HAP-1 (cell line): ENCODE measurements at regions not wholly inside any gene's neighbourhood (a gene's known extent, or its start where the extent isn't known, plus 50 kb on each side); places are given as distances from the start of the nearest gene placed in this dataset.

Source experiments
- DNase-seq, 2 experiments: peaks; one replicate each; pipeline ENCODE4 v3.0.0-alpha.2; 2016 to 2020; ENCODE audit warnings: low spot score in 2 of 2
- H3K27me3 ChIP-seq: fragments of 250-450 bp; sonication (Bioruptor Pico); 2 replicates; pipeline ENCODE4 v1.5.1; 2020; ENCODE audit warnings: low read depth, mild to moderate bottlenecking, moderate library complexity
- H3K36me3 ChIP-seq: fragments of 250-450 bp; sonication (Bioruptor Pico); replicated peaks from 2 replicates; pipeline ENCODE4 v1.5.1; 2020; ENCODE audit warnings: mild to moderate bottlenecking
- H3K4me1 ChIP-seq: fragments of 250-450 bp; sonication (Bioruptor Pico); 2 replicates; pipeline ENCODE4 v1.5.1; 2020; ENCODE audit warnings: mild to moderate bottlenecking
- H3K4me3 ChIP-seq: fragments of 250-450 bp; sonication (Bioruptor Pico); 2 replicates; pipeline ENCODE4 v1.5.1; 2020; ENCODE audit warnings: mild to moderate bottlenecking, moderate library complexity
- H3K9me3 ChIP-seq: fragments of 250-450 bp; sonication (Bioruptor Pico); 2 replicates; pipeline ENCODE4 v1.5.1; 2020; ENCODE audit warnings: mild to moderate bottlenecking, moderate library complexity
- in situ Hi-C: fragments of 300-500 bp; cut with MboI; formaldehyde crosslinking; loops from 3 replicates; pipeline ENCODE4 v1.14.3; 2020; ENCODE audit warnings: low sequenced_read_pairs, inconsistent platforms, mixed read lengths

DNA sequence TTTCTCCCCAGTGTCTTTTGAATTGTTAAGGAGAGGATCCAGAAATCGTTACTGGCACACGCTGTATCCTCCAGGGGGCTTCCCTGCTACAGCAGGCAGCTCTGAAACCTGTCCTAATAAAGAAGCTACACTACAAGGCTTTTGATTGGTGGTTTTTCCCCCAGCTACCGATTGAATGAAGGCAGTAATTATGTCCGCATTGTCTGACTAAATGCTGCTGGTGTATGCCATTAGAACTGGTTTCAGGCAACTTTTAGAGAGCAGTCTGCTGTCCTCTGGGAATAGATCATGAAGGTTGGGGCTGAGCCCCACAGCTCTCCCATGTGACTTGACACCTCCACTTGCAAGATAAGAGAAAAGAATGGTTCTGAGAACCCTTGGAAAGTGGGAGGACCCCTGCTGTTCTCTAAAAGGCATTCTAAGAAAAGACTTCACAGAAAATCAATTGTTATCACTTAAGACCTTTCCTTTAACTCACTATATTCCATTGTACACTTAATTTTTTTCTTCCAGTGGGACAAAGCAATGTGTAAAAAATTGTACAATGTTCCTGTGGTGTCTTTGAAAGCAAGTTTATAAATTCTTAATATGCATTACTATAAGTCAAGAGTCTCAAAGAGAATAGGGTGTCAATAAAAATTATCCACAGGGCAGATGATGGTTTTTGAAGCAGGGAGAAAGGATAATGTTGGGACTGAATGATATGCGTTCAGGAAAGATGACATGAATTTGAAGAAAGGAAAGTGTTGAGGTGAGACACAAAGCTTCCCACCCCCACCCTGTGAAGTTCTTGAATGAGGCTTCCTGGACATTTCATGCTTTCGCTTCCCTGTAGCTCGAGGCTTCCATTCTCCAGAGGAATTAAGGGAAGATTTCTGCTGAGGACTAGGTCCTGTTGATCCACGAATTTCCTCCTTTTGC, 53.0 kb upstream of the DAZL start:
- peaks cover 46% of the 10 kb centered on the region for H3K4me1 ChIP-seq
- peak; percentile 89 to 99 for DNase-seq
- no peak overlapping the region for H3K4me3 ChIP-seq

DNA sequence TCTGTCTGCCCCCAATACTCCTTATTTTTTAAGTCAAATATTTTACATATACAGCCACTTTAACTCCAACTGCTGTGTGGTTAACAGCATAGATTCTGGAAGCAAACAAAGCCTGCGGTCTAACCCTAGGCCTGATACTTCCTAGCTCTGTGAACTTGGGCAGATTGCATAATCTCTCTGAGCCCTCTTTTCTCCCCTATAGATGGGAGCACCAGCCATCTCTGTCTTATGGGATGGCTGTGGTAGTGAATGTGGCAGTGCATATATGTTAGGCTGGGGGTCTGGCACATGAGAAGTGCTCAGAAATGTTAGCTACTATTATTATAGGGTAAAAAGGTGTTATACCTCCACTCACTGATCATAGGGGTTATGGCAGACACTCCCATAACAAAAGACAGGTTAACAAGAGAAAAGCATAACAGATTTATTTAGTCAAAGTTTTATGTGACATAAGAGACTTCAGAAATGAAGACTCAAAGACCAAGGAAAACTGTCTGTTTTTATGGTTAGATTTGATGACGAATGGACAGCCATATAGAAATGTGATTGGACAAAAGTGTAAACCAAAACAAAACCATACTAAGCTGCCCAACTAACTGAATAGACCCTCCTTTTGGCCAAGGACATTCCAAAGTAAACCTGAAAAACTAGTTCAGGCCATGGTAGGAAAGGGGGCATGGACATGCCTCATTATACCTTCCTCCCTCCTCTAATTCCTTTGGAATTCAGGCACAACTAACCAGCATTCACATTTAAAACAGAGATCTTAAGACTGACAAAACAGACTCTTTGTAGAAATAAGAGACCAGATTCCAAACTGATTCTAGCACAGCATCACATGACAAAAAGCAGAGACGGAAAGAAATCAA, 53.9 kb upstream of the DAZL start:
- DNase-seq, result peak in 1 of 2 experiments; percentile 81
- H3K27me3 ChIP-seq, result no peaks in the 10 kb centered on the region
- H3K36me3 ChIP-seq, result peaks cover 6% of the 10 kb centered on the region
- H3K9me3 ChIP-seq, result peaks cover 3% of the 10 kb centered on the region; the same call in 1 of the 2 replicates
- in situ Hi-C loops, result no loop called here
- peaks cover 54% of the 10 kb centered on the region for H3K4me1 ChIP-seq
- no peak overlapping the region for H3K4me3 ChIP-seq

More for the DNA sequence above, 53.0 kb upstream of the DAZL start:
- Histone ChIP-seq H3K27me3 (no peaks in the 10 kb centered on the region), H3K9me3 (peaks cover 3% of the 10 kb centered on the region; the same call in 1 of the 2 replicates), H3K36me3 (peaks cover 6% of the 10 kb centered on the region)
- in situ Hi-C loops, result no loop called here

DNA sequence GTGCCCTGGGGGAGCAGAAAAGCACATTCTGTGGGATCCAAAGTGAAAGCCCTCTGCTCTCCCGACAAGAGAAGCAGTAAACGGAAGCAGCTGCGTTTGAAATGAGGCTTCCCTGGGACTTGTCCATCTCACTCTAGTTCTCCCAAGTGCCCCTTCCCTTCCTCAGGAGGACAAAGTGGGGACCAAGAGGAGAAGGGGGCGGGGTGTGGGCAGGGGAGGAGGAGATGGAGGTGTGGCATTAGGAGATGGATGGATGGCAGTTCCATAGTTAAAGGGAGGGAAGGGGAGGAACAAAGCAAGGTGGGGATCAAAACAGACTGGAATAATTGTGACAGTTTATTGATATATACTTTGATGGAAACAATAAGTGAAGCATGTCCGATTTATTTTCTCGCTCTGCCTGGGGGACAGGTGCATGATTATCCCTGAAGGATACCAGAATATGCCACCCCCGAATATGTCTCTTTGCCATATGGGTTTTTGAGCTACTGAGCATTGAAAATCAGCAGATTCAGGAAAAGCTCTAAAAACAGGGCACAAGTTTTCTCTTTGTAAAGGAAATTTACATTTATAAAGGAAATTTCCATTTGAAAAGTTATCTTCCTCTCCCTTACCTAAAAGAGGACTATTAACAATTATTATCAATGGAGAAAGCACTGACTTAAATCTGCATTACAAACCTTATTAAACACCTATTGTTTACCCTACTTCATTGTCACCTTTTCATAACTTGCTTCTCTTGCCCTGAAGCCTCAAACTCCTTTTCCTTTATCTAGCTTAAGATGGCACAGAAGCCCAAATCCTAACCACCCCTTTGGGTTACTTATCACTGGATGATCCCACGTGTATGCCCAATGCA, 58.9 kb upstream of the DAZL start:
- Histone ChIP-seq H3K36me3 (peaks cover 17% of the 10 kb centered on the region), H3K4me3 (no peak overlapping the region), H3K9me3 (peaks cover 3% of the 10 kb centered on the region; the same call in 1 of the 2 replicates), H3K4me1 (peaks cover 60% of the 10 kb centered on the region), H3K27me3 (no peaks in the 10 kb centered on the region)
- in situ Hi-C loops, result no loop called here
- DNase-seq, result peak; percentile 87 to 99

DNA sequence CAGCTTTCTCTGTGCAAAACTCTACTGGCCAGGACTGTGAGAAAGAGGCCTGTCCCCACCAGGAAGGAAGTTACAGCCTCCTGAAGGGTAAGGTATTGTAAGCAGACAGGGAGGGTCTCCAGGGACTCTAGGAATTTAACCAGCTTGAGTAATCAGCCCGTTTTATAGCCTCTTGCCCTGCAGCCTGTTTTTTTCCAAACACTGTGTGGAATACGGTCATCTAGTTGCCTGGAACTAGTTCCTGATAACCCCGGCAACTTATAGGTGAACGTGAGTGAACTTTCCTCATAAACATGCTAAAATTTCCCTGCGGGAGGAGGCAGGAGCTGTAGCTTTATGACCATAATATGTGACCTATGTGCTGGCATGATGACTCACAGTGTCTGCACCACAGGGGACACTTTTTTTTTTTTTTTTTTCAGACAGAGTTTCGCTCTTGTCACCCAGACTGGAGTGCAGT, 60.1 kb upstream of the DAZL start:
- peak; percentile 77 to 95 for DNase-seq
- Histone ChIP-seq H3K9me3 (peaks cover 3% of the 10 kb centered on the region; the same call in 1 of the 2 replicates), H3K27me3 (no peaks in the 10 kb centered on the region), H3K4me3 (no peak overlapping the region), H3K4me1 (peaks cover 58% of the 10 kb centered on the region), H3K36me3 (peaks cover 20% of the 10 kb centered on the region)
- in situ Hi-C loops, result no loop called here

DNA sequence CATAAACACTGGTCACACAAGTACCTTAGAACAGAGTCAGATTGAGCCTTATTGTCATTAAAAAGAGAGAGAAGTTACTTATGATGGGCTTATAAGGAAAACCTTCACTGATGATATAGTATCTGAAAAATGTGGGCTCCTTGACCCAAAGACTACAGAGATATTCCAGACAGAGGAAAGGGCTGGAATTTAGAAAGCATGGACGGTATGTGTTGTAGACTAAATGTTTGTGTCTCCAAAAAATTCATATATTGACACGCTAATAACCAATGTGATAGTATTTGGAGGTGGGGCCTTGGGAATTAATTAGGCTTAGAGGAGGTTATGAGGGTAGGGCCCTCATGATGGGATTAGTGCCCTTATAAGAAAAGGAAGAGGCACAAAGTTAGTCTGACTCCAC, 61.0 kb upstream of the DAZL start:
- Histone ChIP-seq H3K4me3 (no peak overlapping the region), H3K9me3 (peaks cover 3% of the 10 kb centered on the region; the same call in 1 of the 2 replicates), H3K4me1 (peaks cover 58% of the 10 kb centered on the region), H3K36me3 (peaks cover 23% of the 10 kb centered on the region), H3K27me3 (no peaks in the 10 kb centered on the region)
- in situ Hi-C loops, result no loop called here
- no peak for DNase-seq

DNA sequence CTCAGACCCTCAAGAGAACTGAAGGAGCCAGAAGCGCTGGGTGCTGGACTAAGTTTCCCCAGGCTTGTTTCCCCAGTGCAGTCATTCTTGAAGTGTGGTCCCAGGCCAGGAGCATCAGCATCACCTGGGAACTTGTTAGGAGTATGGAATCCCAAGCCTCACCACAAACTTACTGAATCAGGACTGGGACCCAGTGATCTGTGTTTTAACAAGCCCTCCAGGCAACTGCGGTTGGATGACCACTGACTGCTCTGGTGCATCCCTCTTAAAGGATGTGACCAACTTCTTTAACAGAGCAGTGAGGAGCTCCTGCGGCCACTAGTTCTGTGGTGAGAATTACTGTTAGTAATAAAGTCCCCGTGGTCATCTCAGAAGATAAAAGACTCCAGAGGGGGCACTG, 62.4 kb upstream of the DAZL start:
- Histone ChIP-seq H3K9me3 (no peaks in the 10 kb centered on the region), H3K4me1 (peaks cover 71% of the 10 kb centered on the region), H3K36me3 (peaks cover 18% of the 10 kb centered on the region), H3K27me3 (no peaks in the 10 kb centered on the region), H3K4me3 (no peak overlapping the region)
- no peak for DNase-seq
- in situ Hi-C loops, result no loop called here

DNA sequence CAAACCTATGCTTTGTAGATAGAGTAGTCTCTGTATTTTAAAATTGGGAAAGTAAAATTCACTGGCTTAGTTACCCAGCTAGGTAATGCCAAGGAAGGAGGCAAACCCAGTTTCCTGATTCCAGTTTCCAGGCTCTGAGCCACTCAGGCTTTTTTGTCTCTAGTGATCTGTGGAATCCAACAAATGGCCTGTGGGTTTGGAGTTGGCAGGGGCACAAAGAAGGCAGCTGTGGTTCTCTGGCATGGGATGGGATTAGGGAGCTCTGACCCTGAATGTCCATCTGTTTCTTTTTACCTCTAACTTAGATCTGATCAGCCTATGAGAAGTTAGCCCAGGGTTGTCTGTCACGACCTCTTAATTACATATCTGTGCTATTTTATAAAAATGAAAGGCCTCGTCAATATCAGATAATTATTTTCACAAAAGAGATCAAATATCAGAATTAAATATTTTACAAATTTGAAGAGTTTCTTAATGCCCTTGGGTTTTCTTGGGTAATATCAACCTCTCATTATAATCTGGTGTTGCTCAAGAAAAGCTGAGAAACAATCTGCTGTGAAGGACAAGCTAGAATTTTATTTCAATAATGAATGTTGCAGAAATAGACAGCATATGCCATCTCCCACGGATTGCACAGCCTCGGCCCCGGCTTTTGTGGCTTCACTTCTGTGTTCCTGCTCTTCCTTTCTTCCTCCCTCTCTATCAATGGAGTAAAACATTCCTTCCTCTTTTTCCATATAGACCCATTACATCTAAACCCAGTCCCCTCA, 63.7 kb upstream of the DAZL start:
- in situ Hi-C loops, result no loop called here
- DNase-seq, result no peak
- no peaks in the 10 kb centered on the region for H3K9me3 ChIP-seq

DNA sequence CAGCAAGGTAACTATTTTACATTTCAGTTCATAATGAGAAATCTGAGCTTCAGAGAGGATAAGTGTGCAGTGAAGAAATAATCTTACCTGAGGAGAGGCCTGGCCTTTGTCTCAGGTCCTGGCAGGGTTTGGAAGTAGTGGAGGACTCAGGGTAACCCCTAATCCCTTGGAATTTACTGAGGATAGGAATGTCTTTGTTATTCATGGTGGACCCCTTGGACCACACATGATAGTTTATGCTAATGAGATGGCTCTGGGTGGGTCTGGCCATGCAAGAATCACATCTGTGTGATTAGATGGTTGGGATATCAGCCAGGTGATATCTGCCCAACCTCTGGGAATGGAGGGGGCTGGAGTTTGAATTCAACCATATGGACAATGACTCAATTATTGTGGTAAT, 65.0 kb upstream of the DAZL start:
- Histone ChIP-seq H3K27me3 (no peaks in the 10 kb centered on the region), H3K4me3 (no peak overlapping the region), H3K9me3 (no peaks in the 10 kb centered on the region), H3K36me3 (peaks cover 18% of the 10 kb centered on the region), H3K4me1 (peaks cover 75% of the 10 kb centered on the region)
- DNase-seq, result peak in 1 of 2 experiments; percentile 45
- in situ Hi-C loops, result no loop called here

More for the DNA sequence above, 63.7 kb upstream of the DAZL start:
- H3K36me3 ChIP-seq, result peaks cover 18% of the 10 kb centered on the region
- H3K4me1 ChIP-seq, result peaks cover 74% of the 10 kb centered on the region
- no peak overlapping the region for H3K4me3 ChIP-seq
- H3K27me3 ChIP-seq, result no peaks in the 10 kb centered on the region

DNA sequence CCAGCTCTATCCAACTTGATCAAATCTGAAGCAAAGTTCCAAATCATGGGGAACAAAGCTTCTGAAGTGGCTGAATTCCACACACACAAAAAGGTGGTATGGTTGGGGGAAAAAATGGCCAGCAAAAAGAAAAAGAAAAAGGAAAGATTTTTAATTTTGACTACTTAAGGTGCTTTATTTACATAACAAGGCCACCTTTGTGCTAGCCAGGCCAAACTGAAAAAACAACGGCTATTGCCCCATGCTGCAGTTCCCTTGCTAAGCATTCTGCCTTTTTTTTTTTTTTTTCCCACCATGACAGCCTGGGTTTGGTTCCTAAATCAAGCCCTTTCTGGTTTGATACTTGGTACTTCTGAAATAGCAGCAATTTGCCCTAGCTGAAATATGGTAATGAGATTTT, 66.5 kb upstream of the DAZL start:
- peak; percentile 73 to 86 for DNase-seq
- Histone ChIP-seq H3K27me3 (no peaks in the 10 kb centered on the region), H3K4me3 (no peak overlapping the region), H3K9me3 (no peaks in the 10 kb centered on the region), H3K36me3 (peaks cover 12% of the 10 kb centered on the region), H3K4me1 (peaks cover 75% of the 10 kb centered on the region)
- in situ Hi-C loops, result no loop called here

DNA sequence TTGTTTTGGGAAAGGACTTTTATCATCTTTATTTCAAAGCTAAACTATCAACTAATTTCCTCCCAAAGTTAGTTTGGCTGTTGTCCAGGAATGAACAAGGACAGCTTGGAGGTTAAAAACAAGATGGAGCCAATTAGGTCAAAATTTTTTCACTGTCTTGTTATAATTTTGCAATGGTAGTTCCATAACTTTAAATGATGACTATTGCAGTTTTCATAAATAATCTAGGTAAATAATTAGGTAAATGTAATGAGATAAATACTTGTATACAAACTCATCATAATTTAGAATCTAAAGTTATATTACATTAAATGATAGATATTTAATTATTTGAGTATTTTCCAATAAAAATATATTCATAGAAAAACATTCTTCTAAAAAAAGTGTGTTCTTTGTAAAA, 68.3 kb upstream of the DAZL start:
- no peak for DNase-seq
- H3K36me3 ChIP-seq, result peaks cover 6% of the 10 kb centered on the region; the same call in 1 of the 2 replicates
- H3K9me3 ChIP-seq, result no peaks in the 10 kb centered on the region
- peaks cover 79% of the 10 kb centered on the region for H3K4me1 ChIP-seq
- H3K27me3 ChIP-seq, result no peaks in the 10 kb centered on the region
- in situ Hi-C loops, result no loop called here
- H3K4me3 ChIP-seq, result no peak overlapping the region

DNA sequence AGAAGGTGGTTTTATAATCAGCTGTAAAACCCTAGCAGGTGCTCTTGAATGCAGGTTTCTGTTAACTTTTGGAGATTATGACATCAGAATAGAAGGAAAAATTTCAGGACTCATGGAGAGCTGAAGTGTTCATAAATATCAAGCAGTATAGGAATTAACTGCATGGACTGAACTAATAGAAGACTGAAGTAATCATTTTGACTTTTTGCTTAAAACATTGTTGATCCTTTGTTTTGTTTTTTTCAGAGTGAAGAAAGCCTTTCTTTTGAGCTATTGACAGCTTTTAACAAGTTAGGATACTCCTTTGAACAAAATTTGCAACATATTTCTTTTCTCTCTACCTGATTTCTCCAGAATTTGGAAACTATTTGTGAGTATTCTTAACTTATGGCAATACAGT, 70.6 kb upstream of the DAZL start:
- Histone ChIP-seq H3K4me3 (no peak overlapping the region), H3K36me3 (0 out of 2 replicates have a peak, but pooled peaks cover 2% of the 10 kb centered on the region), H3K27me3 (no peaks in the 10 kb centered on the region), H3K4me1 (peaks cover 64% of the 10 kb centered on the region), H3K9me3 (no peaks in the 10 kb centered on the region)
- DNase-seq, result no peak
- in situ Hi-C loops, result no loop called here

DNA sequence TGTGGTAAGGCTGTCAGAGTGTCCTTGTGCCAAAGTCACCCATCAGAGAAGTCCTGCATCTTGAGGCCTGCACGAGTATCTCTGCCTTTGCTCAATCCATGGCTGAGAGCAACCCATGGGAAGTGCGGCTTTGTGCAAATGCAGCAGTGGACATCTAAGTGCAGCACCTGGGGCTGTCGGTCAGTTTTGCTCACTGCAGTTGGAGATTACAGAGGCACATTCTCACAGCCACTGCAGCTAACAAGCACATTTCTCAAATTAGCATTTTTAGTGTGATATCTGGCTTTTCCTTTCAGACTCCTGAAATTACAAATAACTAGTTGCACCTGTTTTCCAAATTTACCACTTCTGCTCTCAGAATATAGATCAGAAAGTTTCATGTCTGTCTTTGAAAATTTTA, 81.5 kb upstream of the DAZL start:
- DNase-seq, result peak; percentile 70 to 74
- peaks cover 39% of the 10 kb centered on the region for H3K4me1 ChIP-seq
- H3K9me3 ChIP-seq, result 0 out of 2 replicates have a peak, but pooled peaks cover 2% of the 10 kb centered on the region
- no peaks in the 10 kb centered on the region for H3K27me3 ChIP-seq
- H3K36me3 ChIP-seq, result peaks cover 45% of the 10 kb centered on the region
- no peak overlapping the region for H3K4me3 ChIP-seq
- in situ Hi-C loops, result no loop called here
